Liver (tissue), 8 donors: ENCODE measurements at regions not wholly inside any gene's neighbourhood (a gene's known extent, or its start where the extent isn't known, plus 50 kb on each side); places are given as distances from the start of the nearest gene placed in this dataset.

Experiments
- DNase-seq: peaks from one replicate; pipeline ENCODE4 v3.0.0-alpha.2; 2017; ENCODE audit warnings: low spot score
- H3K27ac ChIP-seq, 2 donors: one replicate each; pipeline ENCODE4 v1.7.0; 2013; ENCODE audit warnings: inconsistent platforms in 2 of 2, low read length in 2 of 2, control low read depth in 1 of 2, low read depth in 1 of 2, mild to moderate bottlenecking in 1 of 2
- H3K27me3 ChIP-seq, 4 donors: one replicate each; pipeline versions ENCODE4 v1.6.1 to v1.7.0; 2013; ENCODE audit warnings: low read length in 3 of 4, inconsistent platforms in 1 of 4, mild to moderate bottlenecking in 1 of 4, moderate library complexity in 1 of 4; ENCODE audit not compliant: control insufficient read depth in 4 of 4, insufficient read depth in 4 of 4
- H3K36me3 ChIP-seq, 4 donors: one replicate each; pipeline versions ENCODE4 v1.6.1 to v1.7.0; 2013; ENCODE audit warnings: low read length in 3 of 4, mild to moderate bottlenecking in 3 of 4, low read depth in 1 of 4, moderate library complexity in 1 of 4; ENCODE audit not compliant: control insufficient read depth in 4 of 4, insufficient read depth in 3 of 4
- H3K4me1 ChIP-seq, 4 donors: one replicate each; pipeline versions ENCODE4 v1.6.1 to v1.7.0; 2013; ENCODE audit warnings: low read length in 3 of 4, mild to moderate bottlenecking in 3 of 4, moderate library complexity in 1 of 4; ENCODE audit not compliant: control insufficient read depth in 4 of 4, insufficient read depth in 4 of 4
- H3K4me3 ChIP-seq, 3 donors: one replicate each; pipeline versions ENCODE4 v1.6.1 to v1.7.0; 2013; ENCODE audit warnings: low read length in 3 of 3, control low read depth in 1 of 3, low read depth in 1 of 3, mild to moderate bottlenecking in 1 of 3
- H3K9ac ChIP-seq, 2 donors: one replicate each; pipeline ENCODE4 v1.7.0; 2013; ENCODE audit warnings: low read length in 2 of 2, mild to moderate bottlenecking in 2 of 2, moderate library complexity in 2 of 2, control low read depth in 1 of 2, low read depth in 1 of 2
- H3K9me3 ChIP-seq, 4 donors: one replicate each; pipeline versions ENCODE4 v1.6.1 to v1.7.0; 2013; ENCODE audit warnings: low read length in 3 of 4; ENCODE audit not compliant: control insufficient read depth in 4 of 4
- ATF3 ChIP-seq: IDR thresholded peaks from 2 replicates; pipeline ENCODE4 v1.6.1; 2016; ENCODE audit warnings: antibody characterized with exemption
- CTCF ChIP-seq: fragments of 150-350 bp; IDR thresholded peaks from 2 replicates; pipeline ENCODE4 v1.5.1; 2017; ENCODE audit warnings: improper control_type of control experiment, low read depth, low read length; ENCODE audit not compliant: missing input control
- EGR1 ChIP-seq, 2 donors: IDR thresholded peaks; 2 replicates each; pipeline ENCODE4 v1.6.1; 2016 to 2018; ENCODE audit warnings: antibody characterized with exemption in 2 of 2, low read depth in 2 of 2
- FOXA2 ChIP-seq: IDR thresholded peaks from 2 replicates; pipeline ENCODE4 v1.6.1; 2016; ENCODE audit warnings: antibody characterized with exemption
- GABPA ChIP-seq, 2 donors: IDR thresholded peaks in 1 of 2; conservative IDR thresholded peaks in 1 of 2; 2 replicates each; pipeline ENCODE4 v1.6.1; 2016; ENCODE audit warnings: antibody characterized with exemption in 2 of 2, mild to moderate bottlenecking in 1 of 2, moderate library complexity in 1 of 2
- HNF4A ChIP-seq, 2 donors: conservative IDR thresholded peaks; 2 replicates each; pipeline ENCODE4 v1.6.1; 2016; ENCODE audit warnings: antibody characterized with exemption in 2 of 2, mild to moderate bottlenecking in 2 of 2
- HNF4G ChIP-seq: IDR thresholded peaks from 2 replicates; pipeline ENCODE4 v1.6.1; 2016; ENCODE audit warnings: antibody characterized with exemption
- MAX ChIP-seq: IDR thresholded peaks from 2 replicates; pipeline ENCODE4 v1.6.1; 2016; ENCODE audit warnings: antibody characterized with exemption
- RAD21 ChIP-seq, 2 donors: IDR thresholded peaks; 2 replicates each; pipeline ENCODE4 v1.6.1; 2016; ENCODE audit warnings: antibody characterized with exemption in 2 of 2, mild to moderate bottlenecking in 2 of 2
- REST ChIP-seq: IDR thresholded peaks from 2 replicates; pipeline ENCODE4 v1.6.1; 2016; ENCODE audit warnings: antibody characterized with exemption, mild to moderate bottlenecking
- RXRA ChIP-seq, 2 donors: IDR thresholded peaks; 2 replicates each; pipeline ENCODE4 v1.6.1; 2017 to 2018; ENCODE audit warnings: antibody characterized with exemption in 2 of 2, mild to moderate bottlenecking in 1 of 2
- SP1 ChIP-seq: IDR thresholded peaks from 2 replicates; pipeline ENCODE4 v1.6.1; 2018; ENCODE audit warnings: antibody characterized with exemption, mild to moderate bottlenecking
- TAF1 ChIP-seq: conservative IDR thresholded peaks from 2 replicates; pipeline ENCODE4 v1.6.1; 2016; ENCODE audit warnings: antibody characterized with exemption, mild to moderate bottlenecking
- YY1 ChIP-seq: IDR thresholded peaks from 2 replicates; pipeline ENCODE4 v1.6.1; 2016; ENCODE audit warnings: antibody characterized with exemption, mild to moderate bottlenecking
- ZBTB33 ChIP-seq: IDR thresholded peaks from 2 replicates; pipeline ENCODE4 v1.6.1; 2016; ENCODE audit warnings: antibody characterized with exemption
- WGBS: extraction: QIAGEN DNeasy Blood & Tissue Kit; methylation state at CpG from one replicate; pipeline ENCODE4 v1.1.7; 2013; 5-methylcytosine and 5-hydroxymethylcytosine counted together
- donor health status: healthy.
- donor health status: healthy.
- donor health status: healthy.
- donor health status: healthy.
- donor health status: healthy.

- H3K9me3 ChIP-seq: no peaks in the 10 kb centered on the region
- 98% methylated on average over 1 of the region's 1 CpG for WGBS
- H3K4me3 ChIP-seq: no peak overlapping the region
- no peaks in the 10 kb centered on the region for H3K36me3 ChIP-seq
- DNase-seq: no peak
- no peak overlapping the region for H3K9ac ChIP-seq
- no peaks in the 10 kb centered on the region for H3K4me1 ChIP-seq
- peaks cover 0 to 4% (median 0%) of the 10 kb centered on the region in 4 donors for H3K27me3 ChIP-seq
- TF ChIP-seq MAX: no peak
- TF ChIP-seq HNF4G: no peak
- TF ChIP-seq REST: no peak
- no peak for TF ChIP-seq ZBTB33
- TF ChIP-seq GABPA (IDR thresholded peaks at IDR 0.05 in 1 of 2, conservative IDR thresholded peaks at IDR 0.05 in 1 of 2): no peak
- TF ChIP-seq CTCF: no peak
- TF ChIP-seq FOXA2: no peak
- no peak for TF ChIP-seq ATF3
- TF ChIP-seq SP1: no peak
- TF ChIP-seq HNF4A (conservative IDR thresholded peaks at IDR 0.05): no peak
- TF ChIP-seq RXRA (IDR thresholded peaks at IDR 0.05): no peak
- TF ChIP-seq TAF1: no peak
- TF ChIP-seq RAD21 (IDR thresholded peaks at IDR 0.05): no peak
- no peak overlapping the region for H3K27ac ChIP-seq
These were observed 168.9 kb downstream of the RAP2B start for GRCh38 chr3:153330901-153331300.

- no peaks in the 10 kb centered on the region for H3K36me3 ChIP-seq
- no peak overlapping the region for H3K27ac ChIP-seq
- TF ChIP-seq SP1: no peak
- no peak for TF ChIP-seq TAF1
- no peak for TF ChIP-seq EGR1 (IDR thresholded peaks at IDR 0.05; ENCODE audit: low read depth in 2 of 2)
- TF ChIP-seq YY1: no peak
- TF ChIP-seq ZBTB33: no peak
- no peak for TF ChIP-seq ATF3
- no peak for TF ChIP-seq RAD21 (IDR thresholded peaks at IDR 0.05)
- no peak overlapping the region for H3K9ac ChIP-seq
- peaks cover 0 to 4% (median 0%) of the 10 kb centered on the region in 4 donors for H3K27me3 ChIP-seq
- no peaks in the 10 kb centered on the region for H3K4me1 ChIP-seq
- H3K9me3 ChIP-seq: no peaks in the 10 kb centered on the region
- DNase-seq: no peak
- H3K4me3 ChIP-seq: no peak overlapping the region
These were observed 169.7 kb downstream of the RAP2B start for GRCh38 chr3:153331676-153332075.
